GM13977 (cell line): ENCODE measurements at regions not wholly inside any gene's neighbourhood (a gene's known extent, or its start where the extent isn't known, plus 50 kb on each side); places are given as distances from the start of the nearest gene placed in this dataset.

Source experiments
- DNase-seq: peaks from one replicate; pipeline ENCODE4 v3.0.0; 2012; ENCODE audit warnings: low spot score
- in situ Hi-C: fragments of 300-500 bp; cut with MboI; formaldehyde crosslinking; loops from one replicate; pipeline ENCODE4 v1.12.0; 2022; ENCODE audit warnings: low sequenced_read_pairs, low pct_unique_long_range_greater_than_20kb, mixed read lengths, inconsistent platforms; ENCODE audit not compliant: unreplicated experiment
- TF ChIP-seq, protein P1 (sequence below): IDR thresholded peaks from 2 replicates; pipeline ENCODE4 v1.5.1; 2012; ENCODE audit warnings: mild to moderate bottlenecking, control low read depth; ENCODE audit not compliant: insufficient read depth; ENCODE audit errors: extremely low read depth, missing control alignments

DNA sequence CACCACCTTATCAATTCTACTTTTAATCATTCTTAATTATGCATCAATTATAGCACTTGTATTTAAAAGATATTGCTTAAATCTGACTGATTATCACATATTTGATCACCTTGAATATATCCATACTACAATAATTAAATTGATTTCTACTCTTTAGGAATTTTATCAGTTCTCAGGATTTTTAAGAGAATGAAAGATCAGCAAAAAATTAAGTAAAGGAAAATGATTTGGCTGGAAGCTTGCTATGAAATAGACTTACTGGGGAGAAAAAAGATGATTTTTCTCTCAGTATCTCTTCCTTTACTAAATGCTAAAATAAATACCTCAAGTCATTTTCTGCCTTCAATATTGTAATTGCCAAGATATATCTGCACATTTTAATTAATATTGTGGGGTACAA, 848.6 kb downstream of the LTN1 start:
- DNase-seq, result no peak
- in situ Hi-C loops, result no loop called here
- TF ChIP-seq, protein P1, sequence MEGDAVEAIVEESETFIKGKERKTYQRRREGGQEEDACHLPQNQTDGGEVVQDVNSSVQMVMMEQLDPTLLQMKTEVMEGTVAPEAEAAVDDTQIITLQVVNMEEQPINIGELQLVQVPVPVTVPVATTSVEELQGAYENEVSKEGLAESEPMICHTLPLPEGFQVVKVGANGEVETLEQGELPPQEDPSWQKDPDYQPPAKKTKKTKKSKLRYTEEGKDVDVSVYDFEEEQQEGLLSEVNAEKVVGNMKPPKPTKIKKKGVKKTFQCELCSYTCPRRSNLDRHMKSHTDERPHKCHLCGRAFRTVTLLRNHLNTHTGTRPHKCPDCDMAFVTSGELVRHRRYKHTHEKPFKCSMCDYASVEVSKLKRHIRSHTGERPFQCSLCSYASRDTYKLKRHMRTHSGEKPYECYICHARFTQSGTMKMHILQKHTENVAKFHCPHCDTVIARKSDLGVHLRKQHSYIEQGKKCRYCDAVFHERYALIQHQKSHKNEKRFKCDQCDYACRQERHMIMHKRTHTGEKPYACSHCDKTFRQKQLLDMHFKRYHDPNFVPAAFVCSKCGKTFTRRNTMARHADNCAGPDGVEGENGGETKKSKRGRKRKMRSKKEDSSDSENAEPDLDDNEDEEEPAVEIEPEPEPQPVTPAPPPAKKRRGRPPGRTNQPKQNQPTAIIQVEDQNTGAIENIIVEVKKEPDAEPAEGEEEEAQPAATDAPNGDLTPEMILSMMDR, result no peak

DNA sequence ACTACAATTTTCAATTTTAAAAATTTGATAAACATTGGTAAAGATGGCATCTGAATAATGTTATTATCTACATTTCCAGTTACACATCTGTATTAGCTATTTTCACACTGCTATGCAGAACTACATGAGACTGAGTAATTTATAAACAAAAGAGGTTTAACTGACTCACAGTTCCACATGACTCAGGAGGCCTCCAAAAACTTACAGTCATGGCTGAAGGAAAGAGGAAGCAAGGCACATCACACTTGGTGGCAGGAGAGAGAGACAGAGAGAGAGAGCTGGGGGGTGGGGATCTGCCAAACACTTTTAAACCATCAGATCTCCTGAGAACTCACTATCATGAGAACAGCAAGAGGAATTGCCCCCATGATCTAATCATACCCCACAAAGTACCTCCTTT, 850.0 kb downstream of the LTN1 start:
- DNase-seq, result no peak
- TF ChIP-seq, protein P1, result no peak
- in situ Hi-C loops, result no loop called here

- in situ Hi-C loops, result no loop called here
- DNase-seq, result no peak
- TF ChIP-seq, protein P1, result no peak
Measured at GRCh38 chr21:28138272-28138671, 854.4 kb downstream of the LTN1 start.

GRCh38 chr21:28136656-28137255, 855.9 kb downstream of the LTN1 start:
- in situ Hi-C loops, result no loop called here
- TF ChIP-seq, protein P1, result no peak
- DNase-seq, result no peak

DNA sequence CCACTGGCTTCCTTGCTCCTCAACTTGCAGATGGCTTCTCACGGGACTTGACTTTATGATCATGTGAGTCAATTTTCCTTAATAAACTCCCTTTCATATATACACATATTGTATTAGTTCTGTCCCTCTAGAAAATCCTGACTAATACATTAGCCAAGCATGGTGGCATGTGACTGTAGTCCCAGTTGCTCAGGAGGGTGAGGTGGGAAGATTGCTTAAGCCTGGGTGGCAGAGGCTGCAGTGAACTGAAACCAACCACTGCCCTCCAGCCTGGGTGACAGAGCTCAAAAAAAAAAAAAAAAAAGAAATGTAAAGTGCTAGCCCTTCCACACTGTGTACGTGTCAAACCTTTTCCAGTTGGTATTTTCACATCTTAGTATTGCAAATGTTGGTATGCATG, 857.0 kb downstream of the LTN1 start:
- TF ChIP-seq, protein P1, result no peak
- in situ Hi-C loops, result no loop called here
- no peak for DNase-seq

DNA sequence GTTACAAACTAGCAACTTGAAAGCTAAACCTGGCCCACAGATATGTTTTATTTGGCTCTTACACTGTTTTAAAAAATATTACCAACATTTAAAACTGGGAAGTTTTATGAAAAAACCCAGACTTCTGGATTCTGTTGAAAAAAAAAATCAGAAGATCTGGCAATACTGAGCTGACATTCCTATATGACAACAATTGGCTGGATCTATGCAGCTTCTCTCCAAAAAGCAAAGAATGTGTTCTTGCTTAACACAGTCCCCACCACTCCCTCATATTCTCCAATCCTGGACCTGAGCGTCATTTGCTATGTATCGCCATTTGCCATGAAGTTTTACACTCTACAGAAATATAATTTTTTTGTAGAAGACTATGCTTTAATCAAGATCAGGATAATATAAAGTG, 859.6 kb downstream of the LTN1 start:
- in situ Hi-C loops, result no loop called here
- TF ChIP-seq, protein P1, result no peak
- DNase-seq, result no peak

- in situ Hi-C loops, result no loop called here
- TF ChIP-seq, protein P1, result no peak
- no peak for DNase-seq
Measured at GRCh38 chr21:28132713-28133112, 860.0 kb downstream of the LTN1 start.
